HG02970 (cell line): ENCODE measurements at regions not wholly inside any gene's neighbourhood (a gene's known extent, or its start where the extent isn't known, plus 50 kb on each side); places are given as distances from the start of the nearest gene placed in this dataset.

ENCODE experiments used
- ATAC-seq: cut with Tn5 transposase; IDR thresholded peaks from one replicate; pipeline ENCODE4 v1.9.1; 2021; ENCODE audit warnings: mild to moderate bottlenecking, moderate library complexity, moderate number of reproducible peaks; ENCODE audit not compliant: unreplicated experiment, low FRiP score

DNA sequence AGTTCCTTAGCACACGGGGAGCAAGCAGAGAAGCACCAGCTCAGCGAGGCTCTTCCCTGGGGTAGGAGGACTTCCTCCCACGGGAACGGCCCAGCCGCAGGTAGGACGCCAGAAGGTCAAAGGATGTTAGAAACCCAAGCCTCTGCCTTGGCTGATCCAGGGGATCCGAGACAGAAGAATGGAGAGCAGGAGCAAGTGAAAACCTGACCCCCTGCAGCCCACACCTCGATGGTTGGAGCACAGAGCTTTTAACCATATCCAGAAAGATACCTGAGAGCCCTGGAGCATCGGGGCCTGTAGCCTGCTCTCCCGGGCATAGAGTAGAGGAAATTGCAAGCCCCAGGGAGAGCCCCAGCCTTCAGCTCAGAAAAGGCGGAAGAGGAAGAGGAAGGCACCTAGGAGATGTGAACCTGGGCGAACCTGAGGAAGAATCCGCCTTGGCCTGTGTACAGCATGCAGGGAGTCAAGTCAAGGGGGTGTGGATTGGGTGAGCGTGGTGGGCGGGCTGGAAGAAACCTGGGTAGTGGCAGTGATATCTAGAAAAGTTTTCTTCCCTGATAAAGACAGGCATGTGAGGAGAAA is 76.3 kb downstream of the PSMG1 start:
- ATAC-seq, result no peak

DNA sequence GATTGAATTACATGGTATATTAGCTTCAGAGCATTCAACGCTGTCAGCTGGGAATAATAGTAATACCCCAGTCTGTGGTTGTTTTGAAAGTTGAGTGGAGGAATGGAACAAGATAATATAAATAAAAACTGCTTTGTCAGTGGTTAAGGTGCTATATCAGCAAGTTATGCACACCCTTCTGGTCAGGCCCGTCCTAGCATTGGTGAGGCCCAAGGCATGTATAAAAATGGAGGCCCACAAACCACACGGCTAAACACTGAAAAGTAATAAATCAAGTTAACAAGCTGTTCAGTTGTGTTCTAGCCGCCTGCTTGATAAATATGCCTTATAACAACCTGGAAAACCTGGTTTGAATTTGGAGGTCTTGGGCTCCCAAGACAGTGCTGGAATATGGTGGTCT is 77.4 kb downstream of the PSMG1 start:
- no peak for ATAC-seq

DNA sequence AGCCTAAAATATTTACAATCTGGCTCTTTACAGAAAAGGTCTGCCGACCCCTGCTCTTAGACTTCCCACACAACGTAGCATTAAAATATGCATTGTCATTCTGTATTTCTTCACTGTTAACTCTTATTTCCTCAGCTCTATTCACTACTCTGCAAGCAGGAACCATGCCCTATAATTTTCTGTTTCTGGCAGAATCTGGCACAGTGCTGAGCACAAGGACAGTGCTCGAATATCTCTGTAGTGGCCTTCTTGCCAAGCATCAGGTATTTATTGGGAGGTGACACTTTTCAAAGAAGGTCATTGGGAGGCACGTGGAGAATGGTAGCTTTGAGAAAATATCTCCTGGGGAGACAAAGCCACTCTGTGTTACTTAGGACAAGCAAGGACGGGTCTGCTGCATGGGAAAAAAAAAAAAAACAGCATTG is 77.9 kb downstream of the PSMG1 start:
- ATAC-seq, result no peak

DNA sequence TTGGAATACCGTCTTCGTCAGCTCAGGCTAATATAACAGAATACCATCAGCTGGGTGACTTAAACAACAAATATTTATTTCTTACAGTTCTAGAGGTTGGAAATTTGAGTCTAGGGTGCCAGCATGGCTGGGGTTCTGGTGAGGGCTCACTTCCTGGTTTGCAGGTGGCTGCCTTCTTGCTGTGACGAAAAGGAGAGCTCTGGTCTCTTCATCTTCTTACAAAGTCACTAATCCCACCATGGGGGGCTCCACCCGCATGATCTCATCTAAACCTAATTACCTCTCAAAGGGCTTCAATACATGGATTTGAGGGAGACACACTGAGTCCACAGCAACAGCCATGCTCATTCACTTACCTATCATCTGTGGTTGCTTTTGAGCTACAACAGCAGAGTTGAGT is 78.3 kb downstream of the PSMG1 start:
- no peak for ATAC-seq

DNA sequence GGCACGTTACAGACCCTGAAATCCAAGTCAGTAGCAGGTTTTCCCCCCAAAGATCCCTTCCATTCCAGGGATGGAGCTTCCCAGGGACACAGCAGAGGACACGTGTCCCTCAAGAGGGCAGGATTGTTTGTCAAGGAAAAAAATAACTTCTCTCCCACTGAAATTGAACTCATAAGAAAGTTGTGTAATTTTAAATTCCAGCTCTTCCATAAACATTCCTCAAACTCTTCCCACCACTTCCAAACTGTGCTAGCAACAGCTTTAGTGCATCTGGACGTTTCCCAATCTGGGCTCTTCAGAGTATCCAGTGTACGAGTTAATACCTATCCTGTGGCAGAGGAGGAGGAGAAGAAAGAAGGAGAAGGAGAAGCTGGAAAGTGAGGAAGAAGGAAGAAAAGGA is 79.6 kb downstream of the PSMG1 start:
- ATAC-seq, result no peak

DNA sequence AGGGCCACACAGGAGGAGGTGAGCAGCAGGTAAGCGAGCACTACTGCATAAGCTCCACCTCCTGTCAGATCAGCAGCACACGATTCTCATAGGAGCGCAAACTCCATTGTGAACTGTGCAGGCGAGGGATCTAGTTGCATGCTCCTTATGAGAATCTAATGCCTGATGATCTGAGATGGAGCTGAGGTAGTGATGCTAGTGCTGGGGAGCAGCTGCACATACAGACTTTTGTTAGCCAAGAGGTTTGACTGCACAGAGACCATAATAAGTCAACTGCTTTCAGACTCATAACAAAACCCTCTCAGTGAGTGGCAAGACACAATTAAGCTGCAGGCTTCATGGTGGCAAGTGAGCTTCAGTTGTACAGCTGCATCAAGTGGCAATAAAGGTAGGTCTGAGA is 83.4 kb downstream of the PSMG1 start:
- no peak for ATAC-seq

DNA sequence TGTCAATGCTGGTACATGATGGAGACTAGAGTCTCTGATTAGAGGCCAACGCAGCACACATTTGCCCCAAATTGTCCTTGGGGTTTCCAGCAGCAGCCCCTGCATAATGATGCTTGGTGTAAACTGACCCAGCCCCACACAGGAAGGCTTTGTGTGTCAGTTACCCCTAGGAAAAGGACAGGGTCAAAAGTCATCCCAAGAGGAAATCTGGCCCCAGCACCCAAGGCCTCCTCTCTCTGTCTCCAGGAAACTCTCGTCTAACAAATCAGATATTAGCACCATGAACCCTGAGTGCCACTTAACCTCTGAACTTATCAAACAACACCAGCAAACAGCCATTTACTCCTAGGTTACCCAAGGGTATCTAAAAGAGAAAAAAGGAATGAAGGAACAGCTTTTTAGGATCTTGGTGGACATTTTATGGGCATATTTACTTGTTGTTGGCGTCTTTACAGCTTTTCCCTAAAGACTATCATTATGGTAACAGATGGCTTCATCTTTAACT is 84.5 kb downstream of the PSMG1 start:
- no peak for ATAC-seq

DNA sequence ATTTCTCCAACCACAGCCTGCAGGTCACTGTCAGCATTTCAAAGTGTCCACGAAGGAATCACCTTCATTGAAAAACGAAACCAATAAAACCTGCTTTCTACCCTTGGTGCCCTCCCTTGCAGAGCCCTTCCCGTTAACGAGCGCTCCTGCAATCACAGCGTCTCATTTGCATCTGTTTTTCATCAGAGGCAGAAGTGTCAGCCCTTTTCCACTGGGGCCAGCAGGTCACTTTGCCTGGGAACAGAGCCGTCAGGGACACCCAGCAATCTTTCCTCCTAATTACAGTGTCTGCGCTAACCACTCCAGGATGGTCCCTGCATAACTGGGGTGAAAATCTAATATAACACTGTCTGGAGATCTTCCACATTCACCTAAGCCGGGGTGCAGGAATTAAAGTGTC is 85.3 kb downstream of the PSMG1 start:
- no peak for ATAC-seq

GRCh38 chr21:39097335-39097861 is 85.9 kb downstream of the PSMG1 start:
- ATAC-seq, result no peak

- ATAC-seq, result no peak
Observed at GRCh38 chr21:39096754-39097153, 86.5 kb downstream of the PSMG1 start.

- no peak for ATAC-seq
Observed at GRCh38 chr21:39095681-39096080, 87.6 kb downstream of the PSMG1 start.

- ATAC-seq, result no peak
Observed at GRCh38 chr21:39094847-39095579, 88.2 kb downstream of the PSMG1 start.

DNA sequence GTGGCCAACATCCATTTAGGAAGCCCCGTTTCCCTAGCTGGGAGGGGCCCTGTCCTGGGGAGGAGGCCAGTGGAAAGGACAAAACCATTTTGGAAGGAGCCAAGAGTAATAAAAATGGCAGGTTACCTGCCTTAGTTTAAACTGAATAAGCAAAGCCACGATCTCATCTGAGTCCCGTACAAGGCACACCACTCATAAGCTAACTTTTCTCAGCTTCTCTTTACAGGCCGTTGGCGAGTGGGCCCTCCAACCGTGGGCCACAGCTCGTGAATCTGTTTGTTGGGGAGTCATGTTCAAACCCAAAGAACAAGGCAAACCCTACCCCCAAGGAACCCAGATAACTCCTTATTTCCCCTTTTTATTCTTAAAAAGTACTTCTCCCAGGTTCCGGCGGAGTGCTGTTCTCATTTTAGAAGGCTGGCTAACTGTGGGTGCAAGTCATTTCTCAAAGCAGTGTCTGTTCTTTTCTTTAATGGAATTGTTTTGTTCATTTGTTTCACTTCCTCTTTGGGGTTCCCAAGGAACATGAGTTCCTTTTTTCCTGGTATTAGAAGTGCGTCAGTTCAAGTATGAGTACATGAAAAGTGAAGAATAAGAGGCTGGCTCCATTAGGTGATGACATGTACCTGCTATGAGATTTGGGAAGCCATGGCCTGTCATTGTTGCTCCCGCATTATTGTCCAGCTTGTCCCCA is 89.0 kb downstream of the PSMG1 start:
- no peak for ATAC-seq

DNA sequence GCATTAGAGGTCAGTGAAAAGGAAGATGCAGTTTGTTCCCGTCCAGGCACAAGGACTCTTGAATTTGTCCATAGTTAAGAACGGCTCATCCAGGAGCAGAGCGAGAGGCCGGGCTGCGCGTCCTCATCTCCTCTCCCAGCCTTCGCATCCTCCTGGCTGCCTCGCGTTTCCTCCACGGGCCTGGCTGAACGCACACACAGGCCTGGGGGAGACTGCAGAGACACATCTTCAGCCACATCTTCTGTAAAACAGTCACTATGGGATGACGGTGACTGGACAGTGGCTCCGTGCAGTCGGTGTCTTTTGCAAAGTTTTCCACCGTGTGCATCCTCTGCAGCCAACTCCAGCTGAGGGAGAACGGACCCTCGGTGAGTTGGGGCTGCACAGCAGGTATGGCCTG is 89.7 kb downstream of the PSMG1 start:
- ATAC-seq, result no peak

DNA sequence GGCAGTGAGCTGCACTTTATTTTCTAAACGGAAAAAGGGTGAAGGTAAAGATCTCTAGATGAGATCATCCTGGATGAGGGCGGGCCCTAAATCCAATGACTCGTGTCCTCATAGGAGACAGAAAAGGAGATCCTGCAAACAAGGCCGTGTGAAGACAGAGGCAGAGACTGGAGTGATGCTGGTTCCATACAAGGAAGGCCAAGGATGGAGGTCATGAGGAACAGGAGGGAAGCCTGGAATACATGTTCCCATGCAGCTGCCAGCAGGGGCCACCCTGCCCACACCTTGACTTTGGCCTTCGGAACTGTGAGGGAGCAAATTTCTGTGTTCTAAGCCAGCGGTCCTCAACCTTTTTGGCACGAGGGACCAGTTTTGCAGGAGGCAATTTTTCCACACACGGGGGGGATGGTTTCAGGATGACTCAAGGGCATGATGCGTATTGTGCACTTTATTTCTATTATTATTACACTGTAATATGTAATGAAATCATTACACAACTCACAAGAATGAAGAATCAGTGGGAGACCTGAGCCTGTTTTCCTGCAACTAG is 94.3 kb downstream of the PSMG1 start:
- ATAC-seq, result no peak

DNA sequence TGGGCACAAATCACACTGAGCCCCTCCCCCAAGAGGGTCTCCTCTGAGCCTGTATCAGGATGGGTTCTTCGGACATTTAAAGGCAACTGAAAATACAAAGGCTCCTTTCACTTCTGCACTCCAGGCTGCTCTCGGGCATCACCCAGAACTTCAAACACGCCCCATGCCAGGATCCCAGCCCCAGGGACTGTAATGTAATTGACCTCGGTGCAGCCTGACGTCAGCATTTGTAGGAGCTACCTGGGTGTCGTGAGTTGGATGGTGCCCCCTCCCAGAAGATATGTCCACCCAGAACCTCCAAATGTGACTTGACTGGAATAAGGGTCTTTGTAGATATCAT is 95.2 kb downstream of the PSMG1 start:
- no peak for ATAC-seq

GRCh38 chr21:39087238-39088030 is 95.8 kb downstream of the PSMG1 start:
- ATAC-seq, result no peak

DNA sequence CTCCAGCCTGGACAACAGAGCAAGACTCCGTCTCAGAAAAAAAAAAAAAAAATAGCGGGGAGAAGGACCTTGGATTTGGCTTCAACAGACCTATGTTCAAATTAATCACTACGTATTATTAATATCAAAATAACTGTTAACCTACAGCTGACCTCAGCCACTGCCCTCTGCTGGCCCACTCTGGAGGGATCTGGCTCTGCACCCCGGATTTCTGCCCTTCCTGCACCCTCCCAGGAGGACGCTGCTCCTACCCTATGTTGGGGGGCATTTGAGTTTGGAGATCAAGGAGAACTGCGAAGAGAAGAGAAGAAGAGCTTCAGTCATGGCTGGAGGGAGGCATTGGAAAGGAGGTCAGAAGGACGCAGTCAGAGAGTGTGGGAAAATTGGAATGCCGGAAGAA is 96.7 kb downstream of the PSMG1 start:
- no peak for ATAC-seq

DNA sequence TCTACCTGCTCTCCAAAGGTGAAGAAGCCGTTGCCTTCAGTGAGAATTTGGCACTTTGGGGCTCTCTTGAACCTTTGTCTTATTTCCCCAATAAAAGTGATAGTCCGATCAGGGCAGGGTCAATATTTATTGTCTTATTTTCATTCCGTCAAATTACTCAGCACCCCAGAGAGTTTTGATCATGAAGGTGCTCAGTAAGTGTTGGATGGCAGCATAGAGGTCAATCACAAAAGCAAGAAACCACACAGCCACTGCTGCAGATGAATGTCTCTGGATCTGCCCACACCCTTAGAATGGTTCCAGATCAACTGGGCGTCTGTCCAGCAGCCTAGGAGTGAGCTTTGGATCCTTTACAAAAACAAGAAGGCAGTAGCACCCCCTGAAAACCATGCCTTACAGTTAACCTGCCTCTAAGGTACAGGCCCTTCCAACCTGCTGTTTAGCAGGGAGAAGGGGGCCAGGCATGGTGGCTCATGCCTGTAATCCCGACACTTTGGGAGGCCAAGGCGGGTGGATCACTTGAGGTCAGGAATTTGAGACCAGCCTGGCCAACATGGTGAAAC is 97.3 kb downstream of the PSMG1 start:
- no peak for ATAC-seq
